ENCODE measurements at regions not wholly inside any gene's neighbourhood (a gene's known extent, or its start where the extent isn't known, plus 50 kb on each side); places are given as distances from the start of the nearest gene placed in this dataset.
"Not testable (repeated sequence)": the region's sequence is repeated elsewhere in the genome, so short reads cannot be mapped to it uniquely, and the experiment has no call there.

DNA sequence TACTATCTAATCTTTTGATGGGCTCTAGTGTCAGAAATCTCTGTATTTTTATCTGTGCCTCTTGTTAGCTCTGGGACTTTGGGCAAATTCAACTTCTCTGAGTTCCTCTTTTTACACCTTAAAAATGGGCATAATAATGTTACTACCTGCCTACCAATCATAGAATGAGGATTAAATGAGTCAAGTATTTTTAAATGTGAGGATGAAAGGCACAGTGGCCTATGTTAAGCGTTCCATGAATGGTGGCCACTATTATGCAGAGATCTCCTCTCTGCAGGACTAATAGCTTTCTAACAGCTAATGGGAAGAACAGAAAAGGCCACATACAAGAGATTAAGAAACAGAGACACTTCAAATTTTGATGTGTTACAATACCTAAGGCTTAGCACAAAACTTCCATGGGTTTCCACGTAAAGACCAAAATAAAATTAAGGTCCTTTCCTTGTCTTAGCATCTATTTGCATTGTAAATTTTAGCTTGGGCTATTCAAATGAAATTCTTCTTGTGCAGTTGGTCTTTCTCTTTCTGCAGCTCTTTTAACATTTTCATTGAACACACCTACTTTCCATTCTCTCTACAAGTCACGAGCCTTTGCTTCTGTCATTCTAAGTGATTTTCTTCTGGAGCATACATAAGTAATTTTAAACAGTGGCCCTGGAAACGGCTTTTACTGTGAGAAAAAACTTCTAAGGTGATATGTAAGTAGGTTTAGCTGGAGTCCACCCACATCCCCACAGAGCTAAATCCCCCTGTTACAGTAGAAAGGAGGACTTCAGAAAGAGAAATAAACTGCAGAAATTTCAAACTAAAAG lies 117.9 kb upstream of the MED14 start:
- DNase-seq (ENCODE audit: low read depth): no peak

DNA sequence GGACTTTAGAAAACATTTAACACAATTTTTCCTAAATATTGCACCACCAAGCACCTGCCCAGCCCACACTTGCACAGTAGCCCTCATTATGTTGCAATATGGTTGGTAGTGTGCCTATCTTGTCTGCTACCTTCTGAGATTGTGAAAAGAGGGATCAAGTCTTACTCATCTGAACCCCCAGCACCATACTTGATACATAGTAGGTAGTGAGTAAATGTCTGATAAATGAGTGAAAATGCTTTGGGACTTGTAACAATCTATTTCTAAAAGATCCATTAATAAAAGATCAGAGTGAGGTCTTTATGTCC lies 118.4 kb upstream of the MED14 start:
- DNase-seq (ENCODE audit: low read depth): no peak

DNA sequence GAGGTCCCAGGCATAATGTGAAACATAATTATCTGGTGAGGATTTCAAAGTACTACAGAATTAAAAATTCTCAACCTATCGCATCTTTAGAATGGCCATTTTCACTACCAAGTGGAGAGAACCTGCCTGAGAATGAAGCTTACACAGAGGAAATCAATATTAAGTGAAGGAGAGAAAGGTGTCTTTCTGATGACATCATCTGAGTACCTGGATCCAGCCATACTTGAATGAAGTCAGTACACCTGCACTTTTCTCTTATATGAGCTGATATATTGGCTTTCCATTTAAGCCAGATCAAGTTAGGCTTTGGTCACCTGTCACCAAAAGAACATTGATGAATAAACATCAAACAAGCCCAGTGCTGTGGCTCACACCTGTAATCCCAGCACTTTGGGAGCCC lies 118.9 kb upstream of the MED14 start:
- DNase-seq (ENCODE audit: low read depth): no peak

DNA sequence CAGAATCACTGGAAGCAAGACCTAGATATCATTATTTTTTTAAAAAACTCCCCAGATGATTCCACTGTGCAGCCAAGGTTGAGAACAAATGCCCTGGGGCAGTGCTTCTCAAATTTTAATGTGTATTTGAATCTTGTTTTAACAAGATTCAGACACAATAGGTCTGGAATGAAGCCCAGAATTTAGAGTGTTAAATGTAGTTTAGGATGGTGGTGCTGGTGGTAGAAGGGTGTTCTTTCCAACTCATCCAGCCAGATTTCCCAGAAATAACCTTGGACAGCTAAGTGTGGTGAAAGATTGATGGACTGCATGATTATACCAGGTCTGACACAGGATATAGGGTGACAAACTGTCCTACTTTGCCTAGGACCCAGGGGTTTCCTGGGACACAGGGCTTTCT lies 120.1 kb upstream of the MED14 start:
- DNase-seq (ENCODE audit: low read depth): no peak

DNA sequence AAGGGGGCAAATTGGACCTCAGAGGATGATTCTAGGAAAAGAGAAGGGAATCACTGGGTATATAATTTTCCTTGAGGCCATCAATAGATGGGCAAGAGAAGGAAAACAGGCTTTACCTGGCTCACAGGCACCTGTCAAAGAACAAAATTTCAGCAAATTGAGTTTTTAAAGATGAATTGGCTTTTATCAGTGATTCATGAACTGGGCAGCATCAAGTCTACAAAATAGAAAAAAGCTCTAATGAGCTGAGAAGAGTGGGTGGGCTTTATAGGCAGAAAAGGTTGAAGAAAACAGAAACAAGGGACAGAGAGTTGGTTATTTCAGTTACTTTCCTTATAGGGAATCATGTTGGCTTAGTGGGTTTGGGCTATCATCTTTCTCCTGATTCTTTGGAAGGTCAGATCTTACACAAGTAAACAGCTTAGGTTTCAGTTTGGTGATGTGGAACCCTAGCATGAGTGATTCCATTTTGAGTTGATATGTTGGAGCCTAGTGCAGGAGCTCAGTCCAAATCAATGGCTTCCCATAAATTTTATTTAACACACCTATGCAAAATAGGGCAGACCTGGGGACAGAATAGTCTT lies 120.7 kb upstream of the MED14 start:
- DNase-seq (ENCODE audit: low read depth): no peak

DNA sequence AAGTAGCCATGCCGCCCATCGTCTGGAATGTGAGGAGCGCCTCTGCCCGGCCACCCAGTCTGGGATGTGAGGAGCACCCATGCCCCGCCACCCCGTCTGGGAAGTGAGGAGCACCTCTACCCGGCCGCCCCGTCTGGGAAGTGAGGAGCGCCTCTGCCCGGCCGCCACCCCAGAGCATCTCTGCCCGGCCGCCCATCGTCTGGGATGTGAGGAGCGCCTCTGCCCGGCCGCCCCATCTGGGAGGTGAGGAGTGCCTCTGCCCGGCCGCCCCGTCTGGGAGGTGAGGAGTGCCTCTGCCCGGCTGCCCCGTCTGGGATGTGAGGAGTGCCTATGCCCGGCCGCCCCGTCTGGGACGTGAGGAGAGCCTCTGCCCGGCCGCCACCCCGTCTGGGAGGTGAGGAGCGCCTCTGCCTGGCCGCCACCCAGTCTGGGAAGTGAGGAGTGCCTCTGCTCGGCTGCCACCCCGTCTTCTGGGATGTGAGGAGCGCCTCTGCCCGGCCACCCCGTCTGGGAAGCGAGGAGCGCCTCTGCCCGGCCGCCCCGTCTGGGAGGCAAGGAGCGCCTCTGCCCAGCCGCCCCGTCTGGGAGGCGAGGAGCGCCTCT lies 126.7 kb upstream of the MED14 start:
- DNase-seq (ENCODE audit: low read depth): not testable (repeated sequence)

DNA sequence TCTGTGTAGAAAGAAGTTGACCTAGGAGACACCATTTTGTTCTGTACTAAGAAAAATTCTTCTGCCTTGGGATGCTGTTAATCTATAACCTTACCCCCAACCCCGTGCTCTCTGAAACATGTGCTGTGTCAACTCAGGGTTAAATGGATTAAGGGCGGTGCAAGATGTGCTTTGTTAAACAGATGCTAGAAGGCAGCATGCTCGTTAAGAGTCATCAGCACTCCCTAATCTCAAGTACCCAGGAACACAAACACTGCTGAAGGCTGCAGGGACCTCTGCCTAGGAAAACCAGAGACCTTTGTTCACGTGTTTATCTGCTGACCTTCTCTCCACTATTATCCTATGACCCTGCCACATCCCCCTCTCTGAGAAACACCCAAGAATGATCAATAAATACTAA lies 127.9 kb upstream of the MED14 start:
- DNase-seq (ENCODE audit: low read depth): not testable (repeated sequence)

DNA sequence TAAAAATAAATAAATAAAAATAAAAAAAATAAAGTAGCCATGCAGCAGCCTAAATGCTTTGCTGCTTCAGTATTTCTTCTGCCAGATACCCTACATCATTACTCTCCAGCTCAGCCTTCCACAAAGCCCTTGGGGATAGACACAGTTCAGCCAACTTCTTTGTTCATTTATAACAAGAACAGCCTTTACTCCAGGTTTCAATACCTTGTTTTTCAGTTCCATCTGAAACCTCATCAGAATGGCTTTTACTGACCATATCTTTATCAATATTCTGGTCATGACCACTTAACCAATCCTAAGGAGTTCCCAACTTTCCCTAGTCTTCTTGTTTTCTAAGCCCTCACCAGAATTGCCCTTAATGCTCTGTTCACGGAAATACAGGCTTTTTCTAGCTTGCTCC lies 128.3 kb upstream of the MED14 start:
- DNase-seq (ENCODE audit: low read depth): no peak

DNA sequence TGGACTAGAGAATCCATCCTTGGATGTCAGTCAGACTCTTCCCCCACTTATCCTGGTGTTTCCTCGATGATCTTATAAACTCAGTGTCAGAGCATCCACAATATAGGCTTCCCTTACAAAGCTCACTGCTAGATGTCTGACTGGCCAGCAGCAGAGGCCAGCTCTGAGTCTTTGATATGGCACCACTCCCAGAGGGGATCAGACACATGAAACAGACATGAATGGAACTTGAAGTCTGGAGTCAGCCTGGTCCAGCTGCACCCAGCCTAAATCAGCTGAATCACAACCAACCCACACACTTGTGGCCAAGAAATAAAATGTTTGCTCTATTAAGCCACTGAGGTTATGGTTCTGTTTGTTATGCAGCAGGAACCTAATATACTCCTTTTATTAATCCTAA lies 129.6 kb upstream of the MED14 start:
- peak; percentile 46 for DNase-seq (ENCODE audit: low read depth)

DNA sequence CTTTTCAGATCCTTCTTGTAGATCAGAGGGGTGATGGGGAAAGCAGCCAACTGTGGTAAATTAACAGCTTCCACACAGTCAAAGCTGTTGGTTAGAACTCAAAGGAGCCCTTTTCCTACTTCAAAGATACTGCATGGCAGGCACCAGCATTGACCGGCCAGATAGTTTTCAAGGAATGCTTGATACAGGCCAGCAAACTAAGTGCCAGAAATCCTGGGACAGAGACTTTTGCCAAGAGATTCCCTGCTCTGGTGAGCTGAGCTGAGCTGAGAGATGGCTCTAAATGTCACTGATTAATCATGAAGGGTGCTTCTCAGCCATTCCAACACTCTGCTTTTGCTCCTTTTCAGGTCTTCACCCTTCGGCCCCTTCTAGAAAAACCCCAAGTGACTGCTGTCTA lies 131.6 kb upstream of the MED14 start:
- DNase-seq (ENCODE audit: low read depth): no peak

DNA sequence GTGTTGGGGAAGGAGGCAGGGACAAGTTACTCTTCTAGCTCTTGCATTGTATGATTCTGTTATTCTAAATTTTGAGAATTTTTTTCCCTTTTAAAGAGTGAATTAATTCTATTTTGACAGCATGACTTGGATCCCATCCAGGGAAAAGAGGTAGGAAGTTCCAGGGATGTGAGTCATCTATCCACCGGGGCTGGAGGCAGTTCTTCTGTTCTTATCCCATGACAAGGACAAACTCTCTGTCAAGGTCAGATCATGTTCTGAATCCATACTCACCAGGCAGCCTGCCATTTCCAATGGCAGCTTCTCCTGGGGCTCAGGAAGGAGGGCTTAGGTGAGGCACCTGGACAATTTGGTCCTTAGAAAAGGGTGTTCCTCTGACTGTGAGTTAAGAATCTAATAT lies 132.0 kb upstream of the MED14 start:
- no peak for DNase-seq (ENCODE audit: low read depth)

DNA sequence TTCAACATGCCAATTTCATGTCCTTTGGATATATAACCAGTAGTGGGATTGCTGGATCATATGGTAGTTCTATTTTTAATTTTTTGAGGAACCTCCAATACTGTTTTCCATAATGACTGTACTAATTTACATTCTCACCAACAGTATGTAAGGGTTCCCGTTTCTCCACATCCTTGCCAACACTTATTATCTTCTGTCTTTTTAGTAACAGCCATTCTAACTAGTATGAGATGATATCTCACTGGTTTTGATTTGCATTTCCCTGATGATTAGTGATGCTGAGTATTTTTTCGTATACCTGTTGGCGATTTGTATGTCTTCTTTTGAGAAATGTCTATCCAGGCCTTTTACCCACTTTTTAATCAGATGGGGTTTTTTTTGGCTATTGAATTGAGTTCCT lies 133.5 kb upstream of the MED14 start:
- DNase-seq (ENCODE audit: low read depth): no peak

DNA sequence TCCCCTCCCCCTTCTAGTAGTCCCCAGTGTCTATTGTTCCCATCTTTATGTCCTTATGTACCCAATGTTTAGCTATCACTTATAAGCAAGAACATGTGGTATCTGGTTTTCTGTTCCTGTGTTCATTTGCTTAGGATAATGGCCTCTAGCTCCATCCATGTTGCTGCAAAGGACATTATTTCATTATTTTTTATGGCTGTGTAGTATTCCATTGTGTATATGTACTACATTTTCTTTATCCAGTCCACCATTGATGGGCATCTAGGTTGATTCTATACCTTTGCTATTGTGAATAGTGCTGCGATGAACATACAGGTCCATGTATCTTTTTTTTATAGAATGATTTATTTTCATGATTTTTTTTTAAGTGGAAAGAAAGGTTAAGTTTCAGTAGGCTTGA lies 135.6 kb upstream of the MED14 start:
- DNase-seq (ENCODE audit: low read depth): not testable (repeated sequence)

DNA sequence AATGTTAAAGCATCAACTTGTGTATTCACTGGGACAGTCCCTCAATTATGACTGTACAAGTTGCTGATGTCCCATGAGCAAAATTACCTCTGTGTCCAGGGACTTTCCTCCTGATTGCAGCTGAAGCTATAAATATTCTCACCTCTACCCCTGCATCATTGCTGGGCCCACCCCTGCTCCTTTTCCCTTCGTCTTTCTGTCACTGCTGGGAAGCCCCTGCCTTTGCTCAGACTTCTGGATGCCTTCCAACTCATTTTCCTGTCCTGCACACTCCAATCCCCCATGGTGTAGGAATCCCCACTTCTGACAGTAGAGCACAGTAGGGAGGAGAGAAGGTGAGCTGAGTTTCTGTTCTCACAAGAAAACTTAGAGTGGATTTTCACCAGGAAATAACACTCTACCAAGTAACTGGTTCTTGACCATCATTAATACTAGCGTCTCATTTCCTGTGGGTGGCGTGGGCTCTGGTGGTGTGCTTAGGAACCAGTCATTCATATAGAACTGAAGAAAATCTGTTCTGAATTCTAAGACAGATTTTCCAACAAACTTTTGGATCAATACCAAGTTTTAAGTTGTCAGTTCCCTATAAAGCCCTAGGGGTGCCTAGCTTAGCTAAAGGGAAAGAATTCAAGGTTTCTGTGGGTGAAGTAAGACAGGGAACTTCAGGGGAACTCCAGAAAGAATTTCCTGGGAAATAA lies 136.2 kb upstream of the MED14 start:
- no peak for DNase-seq (ENCODE audit: low read depth)

DNA sequence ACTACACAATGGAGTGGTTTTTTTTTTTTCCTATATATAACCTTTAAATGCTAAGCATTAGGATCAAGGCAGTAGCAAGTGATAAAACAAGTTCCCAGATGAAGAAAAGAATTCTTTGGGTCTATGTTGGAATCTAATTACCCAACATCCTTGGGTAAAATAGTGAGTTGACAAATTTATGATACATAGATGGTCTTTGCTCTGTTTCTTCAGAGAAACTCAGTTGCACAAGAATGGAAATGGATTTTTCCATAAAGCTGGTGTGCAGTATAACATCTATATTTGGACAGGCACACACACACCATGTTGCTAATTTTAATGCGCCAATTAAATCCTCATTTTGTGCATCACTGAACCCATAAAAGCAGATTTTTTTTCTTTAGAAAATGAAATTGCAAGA lies 137.0 kb upstream of the MED14 start:
- DNase-seq (ENCODE audit: low read depth): no peak

DNA sequence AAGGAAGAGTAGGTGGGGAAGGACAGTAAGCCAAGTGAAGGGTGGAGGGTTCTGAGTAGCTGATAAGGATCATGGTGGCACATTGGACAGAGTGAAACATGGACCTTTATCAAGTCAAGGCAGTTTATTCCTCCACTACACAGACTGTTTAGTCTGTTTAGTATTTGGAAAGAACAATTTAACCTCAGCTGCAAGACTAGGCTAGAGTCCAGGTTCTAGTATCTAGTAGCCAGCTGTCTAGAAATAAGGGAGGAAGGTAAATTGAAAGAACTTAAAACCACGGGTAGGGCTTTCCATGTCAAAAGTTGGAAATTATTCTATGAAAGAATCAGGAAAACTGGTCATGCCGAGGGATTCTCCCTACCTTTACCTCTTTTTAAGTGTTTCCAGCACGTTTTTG lies 140.1 kb upstream of the MED14 start:
- DNase-seq (ENCODE audit: low read depth): no peak

DNA sequence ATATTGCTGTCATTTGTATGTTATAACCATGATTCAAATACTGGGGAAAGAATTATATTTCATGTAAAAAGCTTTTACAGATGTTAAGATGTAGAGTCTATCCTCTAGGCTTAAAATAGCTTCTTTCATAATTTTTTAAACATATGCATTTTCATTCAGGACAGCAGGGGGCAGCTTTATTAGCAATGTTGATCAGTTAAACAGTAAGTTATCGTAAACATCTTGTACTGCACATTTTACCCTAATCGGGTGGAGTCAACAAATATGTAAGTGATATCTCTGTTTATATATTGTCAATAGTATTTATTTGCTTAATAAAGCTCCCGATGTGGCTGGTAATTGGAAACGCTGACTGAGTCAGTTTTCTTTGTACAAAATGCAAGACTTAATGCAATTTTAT lies 142.5 kb upstream of the MED14 start:
- DNase-seq (ENCODE audit: low read depth): no peak

DNA sequence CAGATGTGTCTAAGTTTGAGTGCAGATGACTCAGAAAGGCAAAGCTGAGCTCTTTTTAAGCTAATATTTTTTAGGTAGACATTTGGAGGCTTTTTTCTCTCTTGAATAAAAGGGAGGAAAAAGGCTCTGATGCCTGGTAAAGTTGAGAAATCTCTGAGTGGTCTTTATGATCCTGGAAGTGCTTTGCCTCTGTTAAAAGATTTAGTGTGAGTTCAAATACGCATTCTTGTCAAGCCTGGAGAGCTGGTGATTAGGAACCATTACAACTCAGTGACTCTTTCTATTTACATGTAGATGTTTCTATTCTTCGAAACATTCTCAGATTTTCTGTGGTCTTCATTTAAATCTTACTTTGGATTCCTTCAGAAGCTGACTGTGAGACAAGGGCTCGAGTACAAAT lies 143.4 kb upstream of the MED14 start:
- no peak for DNase-seq (ENCODE audit: low read depth)

DNA sequence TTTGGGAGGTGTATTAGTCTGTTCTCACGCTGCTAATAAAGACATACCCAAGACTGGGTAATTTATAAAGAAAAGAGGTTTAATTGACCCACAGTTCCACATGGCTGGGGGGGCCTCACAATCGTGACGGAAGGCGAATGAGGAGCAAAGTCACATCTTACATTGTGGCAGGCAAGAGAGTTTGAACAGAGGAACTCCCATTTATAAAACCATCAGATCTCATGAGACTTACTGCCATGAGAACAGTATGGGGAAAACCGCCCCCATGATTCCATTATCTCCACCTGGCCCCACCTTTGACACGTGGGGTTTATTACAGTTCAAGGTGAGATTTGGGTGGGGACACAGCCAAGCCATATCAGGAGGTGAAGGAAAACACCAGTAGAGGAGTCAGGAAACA lies 143.8 kb upstream of the MED14 start:
- not testable (repeated sequence) for DNase-seq (ENCODE audit: low read depth)

DNA sequence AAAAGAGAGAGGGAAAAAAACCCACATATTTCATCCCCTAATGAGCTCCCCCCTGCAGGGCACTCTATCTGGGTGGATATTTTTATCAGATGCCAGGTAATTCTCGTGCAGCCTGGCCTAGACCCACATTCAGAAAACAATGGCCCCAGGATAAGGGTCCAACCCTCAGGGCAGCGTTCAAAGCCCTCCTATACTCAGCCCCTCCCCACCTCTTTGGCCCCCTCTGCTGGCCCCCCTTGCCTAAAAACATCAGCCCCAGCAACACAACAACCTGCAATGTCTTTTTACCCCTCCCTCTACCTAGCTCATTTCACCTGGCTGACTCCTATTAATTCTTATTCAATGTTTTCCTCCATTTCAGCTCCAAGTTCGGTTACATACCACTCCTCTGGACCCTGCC lies 145.4 kb upstream of the MED14 start:
- DNase-seq (ENCODE audit: low read depth): no peak

DNA sequence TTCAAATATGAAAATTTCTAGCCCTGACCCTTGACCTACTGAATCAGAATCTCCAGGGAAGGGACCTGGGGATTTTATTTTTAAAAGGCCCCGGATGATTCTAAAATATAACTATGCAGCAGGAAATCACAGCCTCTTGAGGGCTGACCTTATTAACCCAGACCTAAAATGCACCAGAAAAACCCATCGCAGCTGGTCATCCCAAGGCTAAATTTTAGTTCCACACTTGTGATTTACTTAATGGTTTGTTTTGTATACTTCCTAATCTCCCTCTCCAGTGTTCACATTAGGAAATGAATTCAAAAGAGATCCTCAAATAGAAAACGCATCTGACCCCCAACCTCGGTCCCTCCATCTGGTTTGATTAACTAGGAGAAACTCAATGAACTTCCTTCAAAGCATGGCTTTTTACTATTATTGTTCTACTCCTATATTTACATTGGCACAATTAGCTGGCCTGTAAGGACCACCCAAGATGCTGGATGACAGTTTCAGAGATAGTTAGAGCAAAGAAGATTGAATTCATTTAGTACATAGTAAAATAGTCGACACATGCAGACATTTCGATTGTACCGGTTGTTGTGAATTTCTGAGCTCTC lies 147.8 kb upstream of the MED14 start:
- DNase-seq (ENCODE audit: low read depth): no peak

DNA sequence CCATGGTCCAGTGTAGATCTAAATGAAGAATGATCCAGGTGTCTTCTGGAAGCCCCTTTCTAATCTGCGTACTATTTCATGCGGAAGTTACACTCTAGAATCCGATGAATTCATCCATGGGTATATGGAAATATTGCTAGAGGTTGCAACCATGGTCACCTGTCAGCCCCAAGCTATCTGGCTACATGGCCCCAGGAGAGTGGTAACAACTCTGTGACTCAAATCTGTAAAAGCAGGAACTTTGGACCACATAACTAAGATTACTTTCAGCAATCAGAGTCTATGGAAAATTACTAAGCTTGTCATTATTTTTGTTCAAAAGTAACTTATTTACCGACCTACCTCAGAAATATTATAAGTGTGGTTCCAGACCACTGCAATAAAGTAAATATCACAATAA lies 150.6 kb upstream of the MED14 start:
- DNase-seq (ENCODE audit: low read depth): no peak

DNA sequence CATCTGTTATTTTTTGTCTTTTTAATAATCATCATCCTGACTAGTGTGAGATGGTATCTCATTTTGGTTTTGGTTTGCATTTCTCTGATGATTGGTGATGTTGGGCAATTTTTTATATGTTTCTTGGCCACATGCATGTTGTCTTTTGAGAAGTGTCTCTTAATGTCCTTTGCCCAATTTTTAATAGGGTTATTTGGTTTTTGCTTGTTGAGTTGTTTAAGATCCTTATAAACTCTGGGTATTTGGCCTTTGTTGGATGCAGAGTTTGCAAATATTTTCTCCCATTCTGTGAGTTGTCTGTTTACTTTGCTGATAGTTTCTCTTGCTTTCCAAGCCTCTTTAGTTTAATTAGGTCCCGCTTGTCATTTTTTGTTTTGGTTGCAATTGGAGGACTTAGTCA lies 152.1 kb upstream of the MED14 start:
- DNase-seq (ENCODE audit: low read depth): no peak
